ENCODE measurements at regions not wholly inside any gene's neighbourhood (a gene's known extent, or its start where the extent isn't known, plus 50 kb on each side); places are given as distances from the start of the nearest gene placed in this dataset.

- TF ChIP-seq CTCF (IDR thresholded peaks at IDR 0.05; ENCODE audit: borderline replicate concordance, extremely low read depth, low read length, poor library complexity, severe bottlenecking), result no peak
- ATAC-seq (ENCODE audit: insufficient read depth, low read depth) (no peak), DNase-seq (no peak)
- no peak overlapping the region for H3K4me3 ChIP-seq (ENCODE audit: low read depth in 1 of 2, low read length in 2 of 2)
- H3K27me3 ChIP-seq (ENCODE audit: insufficient read depth, low read length, poor library complexity), result no peaks in the 10 kb centered on the region
- no peaks in the 10 kb centered on the region for H4K20me1 ChIP-seq (ENCODE audit: insufficient read depth, low read length)
- H3K9ac ChIP-seq (ENCODE audit: low read depth, low read length), result no peak overlapping the region
- no peak overlapping the region for H3K4me2 ChIP-seq (ENCODE audit: insufficient read depth, low read length)
- no peaks in the 10 kb centered on the region for H3K9me3 ChIP-seq (ENCODE audit: insufficient read depth, low read length, severe bottlenecking)
- no peak overlapping the region for H2AFZ ChIP-seq (ENCODE audit: low read depth, low read length)
- no peaks in the 10 kb centered on the region for H3K79me2 ChIP-seq (ENCODE audit: insufficient read depth, low read length)
- H3K4me1 ChIP-seq (ENCODE audit: insufficient read depth, low read length), result no peaks in the 10 kb centered on the region
- H3K36me3 ChIP-seq (ENCODE audit: insufficient read depth, low read length), result no peaks in the 10 kb centered on the region
- no peak overlapping the region for H3K27ac ChIP-seq (ENCODE audit: low read length)
Observed at GRCh38 chr1:106515375-106515774, 541.1 kb upstream of the PRMT6 start.

- no peak for ATAC-seq (ENCODE audit: insufficient read depth, low read depth)
- Histone ChIP-seq H3K36me3 (ENCODE audit: insufficient read depth, low read length) (no peaks in the 10 kb centered on the region), H3K27ac (ENCODE audit: low read length) (no peak overlapping the region), H3K4me3 (ENCODE audit: low read depth in 1 of 2, low read length in 2 of 2) (no peak overlapping the region), H3K4me2 (ENCODE audit: insufficient read depth, low read length) (no peak overlapping the region), H3K9me3 (ENCODE audit: insufficient read depth, low read length, severe bottlenecking) (no peaks in the 10 kb centered on the region), H3K9ac (ENCODE audit: low read depth, low read length) (no peak overlapping the region), H2AFZ (ENCODE audit: low read depth, low read length) (no peak overlapping the region), H3K27me3 (ENCODE audit: insufficient read depth, low read length, poor library complexity) (no peaks in the 10 kb centered on the region), H3K4me1 (ENCODE audit: insufficient read depth, low read length) (no peaks in the 10 kb centered on the region), H3K79me2 (ENCODE audit: insufficient read depth, low read length) (no peaks in the 10 kb centered on the region), H4K20me1 (ENCODE audit: insufficient read depth, low read length) (no peaks in the 10 kb centered on the region)
- DNase-seq, result no peak
- TF ChIP-seq EZH2 (IDR thresholded peaks at IDR 0.05; ENCODE audit: borderline replicate concordance, low read depth, low read length, severe bottlenecking) (no peak), CTCF (IDR thresholded peaks at IDR 0.05; ENCODE audit: borderline replicate concordance, extremely low read depth, low read length, poor library complexity, severe bottlenecking) (no peak)
Observed at GRCh38 chr1:106517224-106517623, 539.2 kb upstream of the PRMT6 start.

- no peak overlapping the region for H3K27ac ChIP-seq (ENCODE audit: low read length)
- H4K20me1 ChIP-seq (ENCODE audit: insufficient read depth, low read length), result no peaks in the 10 kb centered on the region
- no peak for ATAC-seq (ENCODE audit: insufficient read depth, low read depth)
- H3K9me3 ChIP-seq (ENCODE audit: insufficient read depth, low read length, severe bottlenecking), result no peaks in the 10 kb centered on the region
- no peak overlapping the region for H3K9ac ChIP-seq (ENCODE audit: low read depth, low read length)
- H3K4me2 ChIP-seq (ENCODE audit: insufficient read depth, low read length), result no peak overlapping the region
- TF ChIP-seq CTCF (IDR thresholded peaks at IDR 0.05; ENCODE audit: borderline replicate concordance, extremely low read depth, low read length, poor library complexity, severe bottlenecking), result no peak
- TF ChIP-seq EZH2 (IDR thresholded peaks at IDR 0.05; ENCODE audit: borderline replicate concordance, low read depth, low read length, severe bottlenecking), result no peak
- H2AFZ ChIP-seq (ENCODE audit: low read depth, low read length), result no peak overlapping the region
- H3K79me2 ChIP-seq (ENCODE audit: insufficient read depth, low read length), result no peaks in the 10 kb centered on the region
- DNase-seq, result no peak
- H3K36me3 ChIP-seq (ENCODE audit: insufficient read depth, low read length), result no peaks in the 10 kb centered on the region
- H3K4me1 ChIP-seq (ENCODE audit: insufficient read depth, low read length), result no peaks in the 10 kb centered on the region
- no peaks in the 10 kb centered on the region for H3K27me3 ChIP-seq (ENCODE audit: insufficient read depth, low read length, poor library complexity)
- H3K4me3 ChIP-seq (ENCODE audit: low read depth in 1 of 2, low read length in 2 of 2), result no peak overlapping the region
Observed at GRCh38 chr1:106523497-106523896, 533.0 kb upstream of the PRMT6 start.

- Histone ChIP-seq H3K79me2 (ENCODE audit: insufficient read depth, low read length) (no peaks in the 10 kb centered on the region), H3K27ac (ENCODE audit: low read length) (no peak overlapping the region), H3K36me3 (ENCODE audit: insufficient read depth, low read length) (no peaks in the 10 kb centered on the region), H3K9ac (ENCODE audit: low read depth, low read length) (no peak overlapping the region), H3K27me3 (ENCODE audit: insufficient read depth, low read length, poor library complexity) (no peaks in the 10 kb centered on the region), H3K4me3 (ENCODE audit: low read depth in 1 of 2, low read length in 2 of 2) (no peak overlapping the region), H3K9me3 (ENCODE audit: insufficient read depth, low read length, severe bottlenecking) (no peaks in the 10 kb centered on the region), H2AFZ (ENCODE audit: low read depth, low read length) (no peak overlapping the region), H3K4me2 (ENCODE audit: insufficient read depth, low read length) (no peak overlapping the region), H4K20me1 (ENCODE audit: insufficient read depth, low read length) (no peaks in the 10 kb centered on the region), H3K4me1 (ENCODE audit: insufficient read depth, low read length) (no peaks in the 10 kb centered on the region)
- no peak for ATAC-seq (ENCODE audit: insufficient read depth, low read depth)
- no peak for DNase-seq
- no peak for TF ChIP-seq CTCF (IDR thresholded peaks at IDR 0.05; ENCODE audit: borderline replicate concordance, extremely low read depth, low read length, poor library complexity, severe bottlenecking)
Observed at GRCh38 chr1:106524631-106525030, 531.8 kb upstream of the PRMT6 start.
